WTC11 (cell line): ENCODE measurements at regions not wholly inside any gene's neighbourhood (a gene's known extent, or its start where the extent isn't known, plus 50 kb on each side); places are given as distances from the start of the nearest gene placed in this dataset.

Source experiments
- USF1 ChIP-seq: sonication (generic); formaldehyde crosslinking; IDR thresholded peaks from 2 replicates; pipeline ENCODE4 v1.8.0; 2022; ENCODE audit warnings: mild to moderate bottlenecking, missing genetic modification reagents
- TF ChIP-seq, protein P1 (sequence below): fragments of 200-600 bp; IDR thresholded peaks from 2 replicates; pipeline ENCODE4 v1.8.0; 2022; ENCODE audit warnings: antibody characterized with exemption

GRCh38 chr3:191985691-191986090 lies 524.7 kb downstream of the PYDC2 start:
- TF ChIP-seq, protein P1, sequence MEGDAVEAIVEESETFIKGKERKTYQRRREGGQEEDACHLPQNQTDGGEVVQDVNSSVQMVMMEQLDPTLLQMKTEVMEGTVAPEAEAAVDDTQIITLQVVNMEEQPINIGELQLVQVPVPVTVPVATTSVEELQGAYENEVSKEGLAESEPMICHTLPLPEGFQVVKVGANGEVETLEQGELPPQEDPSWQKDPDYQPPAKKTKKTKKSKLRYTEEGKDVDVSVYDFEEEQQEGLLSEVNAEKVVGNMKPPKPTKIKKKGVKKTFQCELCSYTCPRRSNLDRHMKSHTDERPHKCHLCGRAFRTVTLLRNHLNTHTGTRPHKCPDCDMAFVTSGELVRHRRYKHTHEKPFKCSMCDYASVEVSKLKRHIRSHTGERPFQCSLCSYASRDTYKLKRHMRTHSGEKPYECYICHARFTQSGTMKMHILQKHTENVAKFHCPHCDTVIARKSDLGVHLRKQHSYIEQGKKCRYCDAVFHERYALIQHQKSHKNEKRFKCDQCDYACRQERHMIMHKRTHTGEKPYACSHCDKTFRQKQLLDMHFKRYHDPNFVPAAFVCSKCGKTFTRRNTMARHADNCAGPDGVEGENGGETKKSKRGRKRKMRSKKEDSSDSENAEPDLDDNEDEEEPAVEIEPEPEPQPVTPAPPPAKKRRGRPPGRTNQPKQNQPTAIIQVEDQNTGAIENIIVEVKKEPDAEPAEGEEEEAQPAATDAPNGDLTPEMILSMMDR, result no peak
- TF ChIP-seq USF1, result no peak
